ENCODE measurements at regions not wholly inside any gene's neighbourhood (a gene's known extent, or its start where the extent isn't known, plus 50 kb on each side); places are given as distances from the start of the nearest gene placed in this dataset.
"Not testable (repeated sequence)": the region's sequence is repeated elsewhere in the genome, so short reads cannot be mapped to it uniquely, and the experiment has no call there.

- H3K4me3 ChIP-seq, result no peak overlapping the region
- no peaks in the 10 kb centered on the region for H3K36me3 ChIP-seq (replicated peaks; ENCODE audit: insufficient read depth, low read depth)
- H3K4me2 ChIP-seq, result no peak overlapping the region
- H2AFZ ChIP-seq, result no peak overlapping the region
- H4K20me1 ChIP-seq (ENCODE audit: insufficient read depth, poor library complexity, severe bottlenecking), result no peaks in the 10 kb centered on the region
- no peaks in the 10 kb centered on the region for H3K4me1 ChIP-seq (ENCODE audit: insufficient read depth)
- no peaks in the 10 kb centered on the region for H3K79me2 ChIP-seq
- H3K27ac ChIP-seq, result no peak overlapping the region
- DNase-seq (ENCODE audit: low spot score), result no peak
- H3K9me3 ChIP-seq (ENCODE audit: low read depth), result no peaks in the 10 kb centered on the region
- TF ChIP-seq CTCF (IDR thresholded peaks at IDR 0.05; ENCODE audit: poor library complexity) (no peak), EZH2 (IDR thresholded peaks at IDR 0.05; ENCODE audit: borderline replicate concordance) (no peak), EZH2phosphoT487 (IDR thresholded peaks at IDR 0.05; ENCODE audit: low read depth, severe bottlenecking, unreplicated experiment) (no peak)
- no peaks in the 10 kb centered on the region for H3K9me2 ChIP-seq (replicated peaks; ENCODE audit: insufficient read depth)
- H3K27me3 ChIP-seq, result no peaks in the 10 kb centered on the region
Observed at GRCh38 chr4:129999156-129999555, 903.2 kb downstream of the C4orf33 start.

GRCh38 chr4:130008461-130008860 lies 912.5 kb downstream of the C4orf33 start:
- H3K27me3 ChIP-seq, result no peaks in the 10 kb centered on the region
- H3K9me2 ChIP-seq (replicated peaks; ENCODE audit: insufficient read depth), result no peaks in the 10 kb centered on the region
- H3K9me3 ChIP-seq (ENCODE audit: low read depth), result no peaks in the 10 kb centered on the region
- H4K20me1 ChIP-seq (ENCODE audit: insufficient read depth, poor library complexity, severe bottlenecking), result no peaks in the 10 kb centered on the region
- no peak for DNase-seq (ENCODE audit: low spot score)
- TF ChIP-seq EZH2phosphoT487 (IDR thresholded peaks at IDR 0.05; ENCODE audit: low read depth, severe bottlenecking, unreplicated experiment), result no peak
- TF ChIP-seq CTCF (IDR thresholded peaks at IDR 0.05; ENCODE audit: poor library complexity), result no peak
- no peak for TF ChIP-seq EZH2 (IDR thresholded peaks at IDR 0.05; ENCODE audit: borderline replicate concordance)
- no peaks in the 10 kb centered on the region for H3K79me2 ChIP-seq
- no peak overlapping the region for H3K4me2 ChIP-seq
- H3K27ac ChIP-seq, result no peak overlapping the region
- no peak overlapping the region for H2AFZ ChIP-seq
- no peaks in the 10 kb centered on the region for H3K4me1 ChIP-seq (ENCODE audit: insufficient read depth)
- H3K4me3 ChIP-seq, result no peak overlapping the region
- no peaks in the 10 kb centered on the region for H3K36me3 ChIP-seq (replicated peaks; ENCODE audit: insufficient read depth, low read depth)

DNA sequence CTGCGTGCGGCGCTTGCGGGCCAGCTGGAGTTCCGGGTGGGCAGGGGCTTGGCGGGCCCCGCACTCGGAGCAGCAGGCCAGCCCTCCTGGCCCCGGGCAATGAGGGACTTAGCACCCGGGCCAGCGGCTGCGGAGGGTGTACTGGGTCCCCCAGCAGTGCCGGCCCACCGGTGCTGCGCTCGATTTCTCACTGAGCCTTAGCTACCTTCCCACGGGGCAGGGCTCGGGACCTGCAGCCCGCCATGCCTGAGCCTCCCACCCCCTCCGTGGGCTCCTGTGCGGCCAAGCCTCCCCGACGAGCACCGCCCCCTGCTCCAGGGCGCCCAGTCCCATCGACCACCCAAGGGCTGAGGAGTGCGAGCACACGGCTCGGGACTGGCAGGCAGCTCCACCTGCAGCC lies 916.9 kb downstream of the C4orf33 start:
- not testable (repeated sequence) for H3K27ac ChIP-seq; H2AFZ ChIP-seq; H3K36me3 ChIP-seq (replicated peaks; ENCODE audit: insufficient read depth, low read depth); H4K20me1 ChIP-seq (ENCODE audit: insufficient read depth, poor library complexity, severe bottlenecking); H3K9me2 ChIP-seq (replicated peaks; ENCODE audit: insufficient read depth); H3K9me3 ChIP-seq (ENCODE audit: low read depth); H3K79me2 ChIP-seq; H3K4me3 ChIP-seq; H3K27me3 ChIP-seq; H3K4me1 ChIP-seq (ENCODE audit: insufficient read depth); DNase-seq (ENCODE audit: low spot score); H3K4me2 ChIP-seq
- WGBS (ENCODE audit: low lambda C conversion rate, missing lambda C conversion rate), result 97% methylated on average over 17 of the region's 29 CpGs

DNA sequence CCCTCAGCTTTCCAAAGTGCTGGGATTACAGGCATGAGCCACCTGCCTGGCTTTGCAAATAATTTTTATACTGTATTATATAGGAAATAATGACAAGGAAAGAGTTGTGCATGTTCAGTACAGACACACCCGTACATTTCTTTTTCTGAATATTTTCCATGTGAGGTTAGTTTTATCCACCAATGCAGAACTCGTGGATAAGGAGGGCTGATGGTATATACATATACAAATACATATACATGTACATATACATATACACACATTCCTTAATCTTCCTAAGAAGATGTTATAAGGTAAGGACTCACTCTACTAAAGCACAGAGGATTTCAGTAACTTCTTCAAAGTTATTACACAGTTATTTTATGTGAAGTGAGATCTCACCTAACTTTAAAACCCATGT lies 925.8 kb downstream of the C4orf33 start:
- DNase-seq (ENCODE audit: low spot score), result no peak
- WGBS (ENCODE audit: low lambda C conversion rate, missing lambda C conversion rate), result 88% methylated on average over 2 of the region's 2 CpGs
- Histone ChIP-seq H3K27me3 (no peaks in the 10 kb centered on the region), H2AFZ (no peak overlapping the region), H3K79me2 (no peaks in the 10 kb centered on the region), H3K4me2 (no peak overlapping the region), H3K36me3 (replicated peaks; ENCODE audit: insufficient read depth, low read depth) (no peaks in the 10 kb centered on the region), H3K27ac (no peak overlapping the region), H3K4me1 (ENCODE audit: insufficient read depth) (no peaks in the 10 kb centered on the region), H3K9me2 (replicated peaks; ENCODE audit: insufficient read depth) (no peaks in the 10 kb centered on the region), H3K4me3 (no peak overlapping the region), H3K9me3 (ENCODE audit: low read depth) (no peaks in the 10 kb centered on the region), H4K20me1 (ENCODE audit: insufficient read depth, poor library complexity, severe bottlenecking) (no peaks in the 10 kb centered on the region)
- no peak for TF ChIP-seq CTCF (IDR thresholded peaks at IDR 0.05; ENCODE audit: poor library complexity)
- no peak for TF ChIP-seq EZH2 (IDR thresholded peaks at IDR 0.05; ENCODE audit: borderline replicate concordance)
- TF ChIP-seq EZH2phosphoT487 (IDR thresholded peaks at IDR 0.05; ENCODE audit: low read depth, severe bottlenecking, unreplicated experiment), result no peak

Data from hepatocyte (in vitro differentiated cells).